Esophagus muscularis mucosa (tissue), 4 donors: ENCODE measurements at regions not wholly inside any gene's neighbourhood (a gene's known extent, or its start where the extent isn't known, plus 50 kb on each side); places are given as distances from the start of the nearest gene placed in this dataset.

Experiments
- DNase-seq: peaks from one replicate; pipeline ENCODE4 v3.0.0-alpha.2; 2017; ENCODE audit errors: extremely low spot score
- H3K27ac ChIP-seq, 4 donors: fragments of 200-600 bp; sonication (generic); replicated peaks in 1 of 4; 1 replicate in 3 of 4; 2 replicates in 1 of 4; pipeline ENCODE4 v1.5.1; 2016 to 2019; ENCODE audit warnings: mild to moderate bottlenecking in 1 of 4
- H3K27me3 ChIP-seq, 4 donors: fragments of 200-600 bp; sonication (generic); one replicate each; pipeline versions ENCODE4 v1.5.1 to v1.6.0; 2016 to 2019
- H3K36me3 ChIP-seq, 4 donors: fragments of 200-600 bp; sonication (generic); one replicate each; pipeline ENCODE4 v1.5.1; 2016 to 2019
- H3K4me1 ChIP-seq, 4 donors: fragments of 200-600 bp; sonication (generic); one replicate each; pipeline ENCODE4 v1.5.1; 2016 to 2019
- H3K4me3 ChIP-seq, 4 donors: fragments of 200-600 bp; sonication (generic); 1 replicate in 2 of 4; 2 replicates in 2 of 4; pipeline ENCODE4 v1.5.1; 2016 to 2019; ENCODE audit warnings: mild to moderate bottlenecking in 4 of 4, moderate library complexity in 1 of 4
- H3K9me3 ChIP-seq, 4 donors: fragments of 200-600 bp; sonication (generic); 1 replicate in 3 of 4; 2 replicates in 1 of 4; pipeline ENCODE4 v1.5.1; 2016 to 2019
- EP300 ChIP-seq: sonication (generic); formaldehyde crosslinking; IDR thresholded peaks from one replicate; pipeline ENCODE4 v1.6.1; 2017; ENCODE audit warnings: antibody characterized with exemption
- POLR2A ChIP-seq: fragments of 450-650 bp; IDR thresholded peaks from one replicate; pipeline ENCODE4 v1.6.1; 2017; ENCODE audit warnings: antibody characterized with exemption, moderate library complexity, mild to moderate bottlenecking, low read depth
- POLR2AphosphoS5 ChIP-seq, 2 donors: sonication (generic); formaldehyde crosslinking; IDR thresholded peaks; one replicate each; pipeline ENCODE4 v1.6.1; 2017; ENCODE audit warnings: antibody characterized with exemption in 2 of 2
- WGBS: methylation state at CpG from one replicate; pipeline ENCODE4 v1.1.5; 2018; 5-methylcytosine and 5-hydroxymethylcytosine counted together
- intact Hi-C: fragments of 100-400 bp; cut with DNase I; formaldehyde crosslinking; loops from one replicate; pipeline ENCODE4 v1.15.1; 2023
- TF ChIP-seq, protein P1 (sequence below), 3 experiments: fragments of 200-600 bp in 2 of 3; fragments of 450-650 bp in 1 of 3; sonication (generic) in 2 of 3; IDR thresholded peaks; one replicate each; pipeline ENCODE4 v1.5.1; 2017 to 2019; ENCODE audit warnings: antibody characterized with exemption in 3 of 3, mild to moderate bottlenecking in 2 of 3, moderate library complexity in 1 of 3

DNA sequence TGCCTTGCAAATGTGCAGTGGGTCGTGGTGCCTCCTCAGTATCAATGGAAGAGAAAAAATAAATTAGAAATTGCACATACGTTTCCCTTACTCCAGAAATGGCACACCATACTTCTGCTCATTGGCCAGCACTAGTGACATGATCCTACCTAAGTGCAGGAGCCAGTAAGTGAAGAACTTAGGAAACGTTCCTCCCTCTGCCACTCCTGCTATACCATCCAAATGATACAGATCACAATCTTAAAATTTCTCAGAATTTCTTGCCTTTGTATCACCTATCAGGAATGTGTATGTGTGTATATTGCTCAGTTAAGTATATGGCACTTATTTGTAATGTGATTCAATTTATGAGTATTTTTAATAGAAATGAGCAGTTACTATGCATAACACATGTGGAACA lies 237.0 kb upstream of the UBE2E3 start:
- Histone ChIP-seq H3K4me3 (no peak overlapping the region), H3K27ac (no peak overlapping the region), H3K27me3 (no peaks in the 10 kb centered on the region), H3K9me3 (no peaks in the 10 kb centered on the region), H3K36me3 (no peaks in the 10 kb centered on the region), H3K4me1 (no peaks in the 10 kb centered on the region)
- no peak for DNase-seq
- 69% methylated on average over 3 of the region's 3 CpGs for WGBS
- intact Hi-C loops: no loop called here
- TF ChIP-seq, protein P1, sequence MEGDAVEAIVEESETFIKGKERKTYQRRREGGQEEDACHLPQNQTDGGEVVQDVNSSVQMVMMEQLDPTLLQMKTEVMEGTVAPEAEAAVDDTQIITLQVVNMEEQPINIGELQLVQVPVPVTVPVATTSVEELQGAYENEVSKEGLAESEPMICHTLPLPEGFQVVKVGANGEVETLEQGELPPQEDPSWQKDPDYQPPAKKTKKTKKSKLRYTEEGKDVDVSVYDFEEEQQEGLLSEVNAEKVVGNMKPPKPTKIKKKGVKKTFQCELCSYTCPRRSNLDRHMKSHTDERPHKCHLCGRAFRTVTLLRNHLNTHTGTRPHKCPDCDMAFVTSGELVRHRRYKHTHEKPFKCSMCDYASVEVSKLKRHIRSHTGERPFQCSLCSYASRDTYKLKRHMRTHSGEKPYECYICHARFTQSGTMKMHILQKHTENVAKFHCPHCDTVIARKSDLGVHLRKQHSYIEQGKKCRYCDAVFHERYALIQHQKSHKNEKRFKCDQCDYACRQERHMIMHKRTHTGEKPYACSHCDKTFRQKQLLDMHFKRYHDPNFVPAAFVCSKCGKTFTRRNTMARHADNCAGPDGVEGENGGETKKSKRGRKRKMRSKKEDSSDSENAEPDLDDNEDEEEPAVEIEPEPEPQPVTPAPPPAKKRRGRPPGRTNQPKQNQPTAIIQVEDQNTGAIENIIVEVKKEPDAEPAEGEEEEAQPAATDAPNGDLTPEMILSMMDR (IDR thresholded peaks at IDR 0.05): no peak
- TF ChIP-seq POLR2A: no peak
- TF ChIP-seq POLR2AphosphoS5 (IDR thresholded peaks at IDR 0.05): no peak
- no peak for TF ChIP-seq EP300

DNA sequence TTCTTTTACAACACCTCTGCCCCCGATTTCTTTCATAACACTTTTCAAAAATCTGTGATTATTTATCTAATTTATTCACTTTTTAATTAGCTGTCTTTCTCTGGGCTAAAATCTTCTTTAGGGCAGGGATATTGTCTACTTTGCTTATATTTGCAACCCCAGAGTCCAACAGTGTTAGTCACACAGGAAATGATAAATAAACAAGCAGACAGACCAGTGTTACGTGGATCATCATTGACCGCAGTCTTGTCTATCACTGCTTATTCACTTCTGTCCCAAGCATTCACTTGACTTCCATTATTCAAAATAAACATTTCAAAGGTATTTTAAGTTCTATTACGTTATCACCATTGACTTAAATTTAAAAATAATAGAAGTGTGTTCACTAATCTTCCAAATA lies 237.6 kb upstream of the UBE2E3 start:
- Histone ChIP-seq H3K4me3 (no peak overlapping the region), H3K4me1 (no peaks in the 10 kb centered on the region), H3K9me3 (no peaks in the 10 kb centered on the region), H3K27ac (no peak overlapping the region), H3K36me3 (no peaks in the 10 kb centered on the region), H3K27me3 (no peaks in the 10 kb centered on the region)
- TF ChIP-seq POLR2A (no peak), EP300 (no peak), POLR2AphosphoS5 (IDR thresholded peaks at IDR 0.05) (no peak)
- TF ChIP-seq, protein P1 (IDR thresholded peaks at IDR 0.05): no peak
- DNase-seq: no peak
- intact Hi-C loops: no loop called here
- WGBS: 57% methylated on average over 4 of the region's 4 CpGs

DNA sequence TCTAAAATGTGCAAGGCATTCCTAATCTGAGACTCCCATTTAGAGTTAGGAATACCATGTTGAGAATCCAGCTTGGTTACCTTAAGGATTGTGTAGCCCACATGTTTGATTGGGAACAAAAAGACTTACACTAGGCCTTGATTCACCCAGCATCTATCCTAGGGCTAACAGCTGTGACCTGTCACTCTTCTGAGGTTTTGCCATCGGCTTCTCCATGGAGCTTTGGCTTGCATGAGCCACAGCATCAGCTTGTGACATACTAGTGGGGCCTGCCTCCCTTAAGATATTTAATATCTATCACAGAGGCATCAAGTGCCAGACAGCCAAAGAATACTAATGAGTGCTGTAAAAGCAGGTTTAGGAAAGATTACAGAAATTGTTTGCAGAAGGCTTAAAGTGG lies 241.3 kb upstream of the UBE2E3 start:
- Histone ChIP-seq H3K27ac (no peak overlapping the region), H3K36me3 (no peaks in the 10 kb centered on the region), H3K4me1 (no peaks in the 10 kb centered on the region), H3K27me3 (no peaks in the 10 kb centered on the region), H3K9me3 (no peaks in the 10 kb centered on the region), H3K4me3 (no peak overlapping the region)
- 77% methylated on average over 1 of the region's 1 CpG for WGBS
- intact Hi-C loops: no loop called here
- no peak for DNase-seq
- TF ChIP-seq, protein P1 (IDR thresholded peaks at IDR 0.05): no peak
- TF ChIP-seq POLR2AphosphoS5 (IDR thresholded peaks at IDR 0.05) (no peak), EP300 (no peak), POLR2A (no peak)

DNA sequence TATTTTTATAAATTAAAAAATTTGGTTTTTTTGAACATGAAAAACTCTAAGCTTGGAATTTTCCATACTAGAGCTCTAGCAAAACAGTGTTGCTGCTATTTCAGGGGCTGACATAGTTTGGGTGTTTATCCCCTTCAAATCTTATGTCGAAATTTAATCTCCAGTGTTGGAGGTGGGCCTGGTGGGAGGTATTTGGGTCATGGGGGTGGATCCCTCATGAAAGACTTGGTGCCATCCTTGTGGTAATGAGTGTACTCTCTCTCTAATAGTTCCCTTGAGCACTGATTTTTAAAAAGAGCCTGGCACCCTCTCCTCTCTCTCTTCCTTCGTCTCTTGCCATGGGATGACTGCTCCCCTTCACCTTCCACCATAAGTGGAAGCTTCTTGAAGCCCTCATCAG lies 244.6 kb upstream of the UBE2E3 start:
- TF ChIP-seq, protein P1 (IDR thresholded peaks at IDR 0.05): no peak
- TF ChIP-seq POLR2A: no peak
- TF ChIP-seq POLR2AphosphoS5 (IDR thresholded peaks at IDR 0.05): no peak
- TF ChIP-seq EP300: no peak
- WGBS: 81% methylated on average over 2 of the region's 2 CpGs
- Histone ChIP-seq H3K4me3 (no peak overlapping the region), H3K27me3 (no peaks in the 10 kb centered on the region), H3K9me3 (no peaks in the 10 kb centered on the region), H3K36me3 (no peaks in the 10 kb centered on the region), H3K27ac (no peak overlapping the region), H3K4me1 (no peaks in the 10 kb centered on the region)
- DNase-seq: no peak
- intact Hi-C loops: no loop called here

DNA sequence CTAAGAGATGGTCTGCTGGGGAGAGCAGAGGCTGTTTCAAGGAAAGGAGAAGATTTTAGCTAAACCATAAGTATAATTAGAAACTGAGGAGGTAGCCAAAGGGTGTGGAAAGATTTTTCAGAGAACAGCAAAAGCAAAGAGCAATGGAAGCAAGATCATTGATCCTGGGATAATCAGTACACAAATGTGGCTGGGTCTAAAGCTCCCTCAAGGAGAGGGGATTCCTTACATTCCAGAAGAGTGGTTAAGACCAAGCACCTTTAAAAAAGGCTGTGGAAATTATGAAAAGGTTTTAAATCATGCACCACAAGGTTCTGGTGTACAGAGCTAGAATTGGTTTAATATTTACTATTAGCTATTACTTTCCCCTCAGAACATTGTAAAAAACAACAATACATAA lies 246.0 kb upstream of the UBE2E3 start:
- intact Hi-C loops: no loop called here
- Histone ChIP-seq H3K36me3 (no peaks in the 10 kb centered on the region), H3K9me3 (no peaks in the 10 kb centered on the region), H3K4me3 (no peak overlapping the region), H3K27ac (no peak overlapping the region), H3K27me3 (no peaks in the 10 kb centered on the region), H3K4me1 (no peaks in the 10 kb centered on the region)
- TF ChIP-seq, protein P1 (IDR thresholded peaks at IDR 0.05): no peak
- TF ChIP-seq POLR2AphosphoS5 (IDR thresholded peaks at IDR 0.05) (no peak), EP300 (no peak), POLR2A (no peak)
- no peak for DNase-seq
